CD14-positive monocyte (primary cell): ENCODE measurements at regions not wholly inside any gene's neighbourhood (a gene's known extent, or its start where the extent isn't known, plus 50 kb on each side); places are given as distances from the start of the nearest gene placed in this dataset.

ENCODE experiments used
- DNase-seq, 3 donors: peaks; one replicate each; pipeline ENCODE4 v3.0.0-alpha.2; 2011 to 2022
- H2AFZ ChIP-seq: 2 replicates; pipeline ENCODE4 v1.6.0; 2012; ENCODE audit warnings: mild to moderate bottlenecking, low read depth, low read length, inconsistent platforms; ENCODE audit not compliant: insufficient read depth, poor library complexity, severe bottlenecking
- H3K27ac ChIP-seq, 2 donors: 1 replicate in 1 of 2; 2 replicates in 1 of 2; pipeline ENCODE4 v1.5.1; 2012 to 2013; ENCODE audit warnings: low read length in 2 of 2, control low read depth in 1 of 2, inconsistent platforms in 1 of 2, low read depth in 1 of 2, mild to moderate bottlenecking in 1 of 2
- H3K27me3 ChIP-seq, 2 donors: one replicate each; pipeline versions ENCODE4 v1.6.0 to v1.6.1; 2011 to 2013; ENCODE audit warnings: low read length in 2 of 2; ENCODE audit not compliant: control insufficient read depth in 2 of 2, insufficient read depth in 2 of 2
- H3K36me3 ChIP-seq, 2 donors: replicated peaks in 1 of 2; 1 replicate in 1 of 2; 2 replicates in 1 of 2; pipeline versions ENCODE4 v1.5.1 to v1.6.1; 2012 to 2013; ENCODE audit warnings: low read length in 2 of 2, control low read depth in 1 of 2, inconsistent platforms in 1 of 2, mild to moderate bottlenecking in 1 of 2; ENCODE audit not compliant: insufficient read depth in 2 of 2, control insufficient read depth in 1 of 2
- H3K4me1 ChIP-seq, 2 donors: 1 replicate in 1 of 2; 2 replicates in 1 of 2; pipeline versions ENCODE4 v1.5.1 to v1.6.1; 2012 to 2013; ENCODE audit warnings: low read length in 2 of 2, control low read depth in 1 of 2, inconsistent platforms in 1 of 2, mild to moderate bottlenecking in 1 of 2, moderate library complexity in 1 of 2; ENCODE audit not compliant: insufficient read depth in 2 of 2, control insufficient read depth in 1 of 2
- H3K4me2 ChIP-seq: replicated peaks from 2 replicates; pipeline ENCODE3; 2012; ENCODE audit warnings: low read length, moderate library complexity, mild to moderate bottlenecking; ENCODE audit not compliant: poor library complexity, severe bottlenecking; ENCODE audit errors: extremely low read depth
- H3K4me3 ChIP-seq, 3 experiments: fragments of 200-600 bp in 1 of 3; sonication (generic) in 1 of 3; replicated peaks in 1 of 3; 1 replicate in 2 of 3; 2 replicates in 1 of 3; pipeline ENCODE4 v1.5.1; 2011 to 2013; ENCODE audit warnings: low read length in 3 of 3, mild to moderate bottlenecking in 3 of 3, control low read depth in 2 of 3, low read depth in 2 of 3, inconsistent platforms in 1 of 3, moderate library complexity in 1 of 3
- H3K79me2 ChIP-seq: 2 replicates; pipeline ENCODE4 v1.6.0; 2012; ENCODE audit warnings: mild to moderate bottlenecking, control low read depth, inconsistent platforms, low read length, moderate library complexity; ENCODE audit not compliant: insufficient read depth
- H3K9ac ChIP-seq: 2 replicates; pipeline ENCODE4 v1.6.0; 2017; ENCODE audit warnings: low read length, mild to moderate bottlenecking; ENCODE audit not compliant: insufficient read depth, poor library complexity, severe bottlenecking
- H3K9me3 ChIP-seq, 2 donors: replicated peaks in 1 of 2; 1 replicate in 1 of 2; 2 replicates in 1 of 2; pipeline versions ENCODE4 v1.5.1 to v1.6.1; 2012 to 2013; ENCODE audit warnings: low read length in 2 of 2, control low read depth in 1 of 2; ENCODE audit not compliant: control insufficient read depth in 1 of 2, insufficient read depth in 1 of 2
- H4K20me1 ChIP-seq: 2 replicates; pipeline ENCODE4 v1.6.0; 2012; ENCODE audit warnings: mild to moderate bottlenecking, low read length, control low read depth, moderate library complexity; ENCODE audit not compliant: insufficient read depth
- H3K27ac Mint-ChIP-seq, 7 donors: one replicate each; pipeline ENCODE4 v1.8.0; 2020; ENCODE audit warnings: mild to moderate bottlenecking in 7 of 7, mixed read lengths in 7 of 7, moderate library complexity in 6 of 7, inconsistent platforms in 2 of 7
- H3K27me3 Mint-ChIP-seq, 3 donors: one replicate each; pipeline ENCODE4 v1.8.0; 2021 to 2022; ENCODE audit warnings: low read depth in 3 of 3, mild to moderate bottlenecking in 3 of 3, mixed read lengths in 3 of 3, moderate library complexity in 3 of 3, inconsistent platforms in 1 of 3
- H3K36me3 Mint-ChIP-seq, 2 donors: one replicate each; pipeline ENCODE4 v1.8.0; 2020; ENCODE audit warnings: mixed read lengths in 2 of 2, inconsistent platforms in 1 of 2, mild to moderate bottlenecking in 1 of 2
- H3K4me1 Mint-ChIP-seq: one replicate; pipeline ENCODE4 v1.8.0; 2020; ENCODE audit warnings: mild to moderate bottlenecking, mixed read lengths
- H3K4me3 Mint-ChIP-seq, 2 donors: one replicate each; pipeline ENCODE4 v1.8.0; 2020; ENCODE audit warnings: mild to moderate bottlenecking in 2 of 2, mixed read lengths in 2 of 2, moderate library complexity in 1 of 2
- H3K9me3 Mint-ChIP-seq, 7 donors: one replicate each; pipeline ENCODE4 v1.8.0; 2020 to 2022; ENCODE audit warnings: mixed read lengths in 7 of 7, mild to moderate bottlenecking in 6 of 7, moderate library complexity in 6 of 7, inconsistent platforms in 2 of 7
- WGBS: methylation state at CpG from one replicate; pipeline ENCODE4 v1.1.5; 2013; ENCODE audit warnings: missing lambda C conversion rate; ENCODE audit not compliant: insufficient coverage; 5-methylcytosine and 5-hydroxymethylcytosine counted together
- intact Hi-C, 2 donors: fragments of 100-400 bp; cut with micrococcal nuclease; formaldehyde crosslinking; loops; one replicate each; pipeline versions ENCODE4 v1.15.0 to v1.15.1; 2023
- TF ChIP-seq, protein P1 (sequence below): fragments of 200-600 bp; IDR thresholded peaks from one replicate; pipeline ENCODE4 v1.8.0; 2022; ENCODE audit warnings: antibody characterized with exemption, mild to moderate bottlenecking

DNA sequence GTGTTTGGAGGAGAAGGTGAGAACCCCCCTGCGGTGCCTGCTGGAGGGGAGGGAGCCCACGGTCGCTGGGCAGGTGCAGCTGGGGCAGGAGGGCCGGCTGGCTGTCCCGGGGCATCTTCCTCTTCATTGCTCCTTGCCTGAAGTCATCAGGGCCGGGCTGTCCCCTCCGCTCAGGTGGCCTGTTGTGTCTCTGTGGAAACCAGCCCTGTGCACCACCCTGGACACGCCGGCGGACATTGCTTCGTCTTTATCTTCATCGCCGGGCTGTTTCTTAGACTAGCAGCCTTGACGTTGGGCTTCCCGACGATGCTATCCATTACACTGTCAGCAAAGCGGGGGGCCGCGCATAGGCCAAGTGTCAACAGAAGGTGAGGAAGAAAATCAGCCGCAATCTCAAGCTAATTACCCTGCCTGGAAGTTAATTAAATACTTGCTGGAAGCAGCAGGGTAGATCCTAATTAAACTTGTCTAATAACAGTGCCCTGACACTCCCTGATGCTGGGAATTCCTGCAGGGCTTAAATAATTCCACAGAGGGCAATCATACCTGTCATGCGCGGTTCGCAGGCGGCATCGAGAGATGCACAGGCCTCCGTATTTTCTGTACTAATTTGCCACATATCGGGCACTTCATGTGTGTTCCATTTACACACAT, 111.4 kb upstream of the SOX1 start:
- Histone ChIP-seq H4K20me1 (no peaks in the 10 kb centered on the region), H3K79me2 (no peaks in the 10 kb centered on the region), H2AFZ (no peak overlapping the region), H3K9me3 (peaks cover 17 to 45% of the 10 kb centered on the region in 2 donors), H3K4me3 (no peak overlapping the region), H3K4me2 (no peak overlapping the region), H3K4me1 (no peaks in the 10 kb centered on the region), H3K36me3 (no peaks in the 10 kb centered on the region), H3K9ac (no peak overlapping the region), H3K27ac (no peak overlapping the region), H3K27me3 (no peaks in the 10 kb centered on the region)
- Mint-ChIP-seq H3K4me1 (no peaks in the 10 kb centered on the region), H3K27me3 (peaks cover 0 to 1% (median 0%) of the 10 kb centered on the region in 3 donors), H3K36me3 (no peaks in the 10 kb centered on the region), H3K4me3 (no peak overlapping the region), H3K27ac (no peak overlapping the region), H3K9me3 (peaks cover 5 to 30% (median 25%) of the 10 kb centered on the region in 7 donors)
- TF ChIP-seq, protein P1, sequence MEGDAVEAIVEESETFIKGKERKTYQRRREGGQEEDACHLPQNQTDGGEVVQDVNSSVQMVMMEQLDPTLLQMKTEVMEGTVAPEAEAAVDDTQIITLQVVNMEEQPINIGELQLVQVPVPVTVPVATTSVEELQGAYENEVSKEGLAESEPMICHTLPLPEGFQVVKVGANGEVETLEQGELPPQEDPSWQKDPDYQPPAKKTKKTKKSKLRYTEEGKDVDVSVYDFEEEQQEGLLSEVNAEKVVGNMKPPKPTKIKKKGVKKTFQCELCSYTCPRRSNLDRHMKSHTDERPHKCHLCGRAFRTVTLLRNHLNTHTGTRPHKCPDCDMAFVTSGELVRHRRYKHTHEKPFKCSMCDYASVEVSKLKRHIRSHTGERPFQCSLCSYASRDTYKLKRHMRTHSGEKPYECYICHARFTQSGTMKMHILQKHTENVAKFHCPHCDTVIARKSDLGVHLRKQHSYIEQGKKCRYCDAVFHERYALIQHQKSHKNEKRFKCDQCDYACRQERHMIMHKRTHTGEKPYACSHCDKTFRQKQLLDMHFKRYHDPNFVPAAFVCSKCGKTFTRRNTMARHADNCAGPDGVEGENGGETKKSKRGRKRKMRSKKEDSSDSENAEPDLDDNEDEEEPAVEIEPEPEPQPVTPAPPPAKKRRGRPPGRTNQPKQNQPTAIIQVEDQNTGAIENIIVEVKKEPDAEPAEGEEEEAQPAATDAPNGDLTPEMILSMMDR: no peak
- DNase-seq: no peak
- intact Hi-C loops: no loop called here
- 82% methylated on average over 23 of the region's 27 CpGs for WGBS

- Mint-ChIP-seq H3K36me3 (no peaks in the 10 kb centered on the region), H3K27me3 (peaks cover 0 to 1% (median 0%) of the 10 kb centered on the region in 3 donors), H3K4me3 (no peak overlapping the region), H3K9me3 (peaks cover 2 to 22% (median 19%) of the 10 kb centered on the region in 7 donors), H3K27ac (no peak overlapping the region), H3K4me1 (no peaks in the 10 kb centered on the region)
- intact Hi-C loops: no loop called here
- Histone ChIP-seq H3K79me2 (no peaks in the 10 kb centered on the region), H4K20me1 (no peaks in the 10 kb centered on the region), H3K9ac (no peak overlapping the region), H3K27me3 (no peaks in the 10 kb centered on the region), H3K4me2 (no peak overlapping the region), H3K36me3 (no peaks in the 10 kb centered on the region), H3K4me3 (no peak overlapping the region), H3K27ac (no peak overlapping the region), H3K4me1 (no peaks in the 10 kb centered on the region), H3K9me3 (peaks cover 8 to 35% of the 10 kb centered on the region in 2 donors), H2AFZ (no peak overlapping the region)
- DNase-seq: no peak
- TF ChIP-seq, protein P1: no peak
- 90% methylated on average over 34 of the region's 59 CpGs for WGBS
These were observed 110.4 kb upstream of the SOX1 start for GRCh38 chr13:111956261-111957151.
